ENCODE measurements at regions not wholly inside any gene's neighbourhood (a gene's known extent, or its start where the extent isn't known, plus 50 kb on each side); places are given as distances from the start of the nearest gene placed in this dataset.

GRCh38 chr3:147038481-147038880, 367.9 kb downstream of the ZIC4 start:
- TF ChIP-seq CTCF (IDR thresholded peaks at IDR 0.05): no peak
- no peak for TF ChIP-seq POLR2A (IDR thresholded peaks at IDR 0.05)

Measured in thyroid gland (tissue), 4 donors.